Panc1 (cell line): ENCODE measurements at regions not wholly inside any gene's neighbourhood (a gene's known extent, or its start where the extent isn't known, plus 50 kb on each side); places are given as distances from the start of the nearest gene placed in this dataset.

Experiments
- ATAC-seq: fragments of 200-7000 bp; cut with Tn5 transposase; 2 replicates; pipeline ENCODE4 v1.9.1; 2020; ENCODE audit warnings: mild to moderate bottlenecking, moderate library complexity
- BruUV-seq: library from RNA; stranded (reverse); fragments of 400-500 nt; replicated peaks from 2 replicates; lab custom pipeline; 2021; lab: Mats Ljungman, UMichigan
- CTCF ChIA-PET: fragments of 300-600 bp; sonication (Branson Sonifier 250); formaldehyde crosslinking; loops from one replicate; lab custom pipeline; 2022; ENCODE audit warnings: antibody characterized with exemption; lab: Charles Lee
- POLR2A ChIA-PET: fragments of 300-600 bp; sonication (Branson Sonifier 250); formaldehyde crosslinking; loops from one replicate; lab custom pipeline; 2022; ENCODE audit warnings: antibody characterized with exemption; lab: Charles Lee
- DNase-seq: peaks from one replicate; pipeline ENCODE4 v3.0.0-alpha.2; 2010; ENCODE audit warnings: low read depth, low spot score
- H3K27ac ChIP-seq: 2 replicates; pipeline ENCODE4 v1.5.1; 2011; ENCODE audit warnings: mild to moderate bottlenecking, low read length, inconsistent platforms
- H3K27me3 ChIP-seq: fragments of 200-500 bp; sonication (Bioruptor generic); 2 replicates; pipeline ENCODE4 v1.6.0; 2014; ENCODE audit warnings: low read length, inconsistent platforms; ENCODE audit not compliant: control insufficient read depth, insufficient read depth
- H3K36me3 ChIP-seq: fragments of 200-500 bp; sonication (Bioruptor generic); 2 replicates; pipeline ENCODE4 v1.5.1; 2014; ENCODE audit warnings: inconsistent platforms, mild to moderate bottlenecking, low read length, moderate library complexity; ENCODE audit not compliant: control insufficient read depth, insufficient read depth
- H3K4me1 ChIP-seq: 2 replicates; pipeline ENCODE4 v1.5.1; 2011; ENCODE audit warnings: inconsistent platforms, mild to moderate bottlenecking, low read length, moderate library complexity; ENCODE audit not compliant: control insufficient read depth, insufficient read depth
- H3K4me3 ChIP-seq, 2 experiments: 2 replicates each; pipeline ENCODE4 v1.5.1; 2011 to 2012; ENCODE audit warnings: low read depth in 2 of 2, low read length in 2 of 2, mild to moderate bottlenecking in 2 of 2, inconsistent platforms in 1 of 2, moderate library complexity in 1 of 2
- H3K9me3 ChIP-seq: fragments of 200-500 bp; sonication (Bioruptor generic); 2 replicates; pipeline ENCODE4 v1.5.1; 2014; ENCODE audit warnings: low read depth, mild to moderate bottlenecking, inconsistent platforms, low read length, moderate library complexity; ENCODE audit not compliant: control insufficient read depth, insufficient read depth
- POLR2AphosphoS5 ChIP-seq: IDR thresholded peaks from 2 replicates; pipeline ENCODE4 v1.6.1; 2012; ENCODE audit warnings: mild to moderate bottlenecking, low read depth, low read length, moderate library complexity
- SIN3A ChIP-seq: IDR thresholded peaks from 2 replicates; pipeline ENCODE4 v1.6.1; 2012; ENCODE audit warnings: low read depth, mild to moderate bottlenecking, low read length, moderate library complexity, borderline replicate concordance; ENCODE audit not compliant: insufficient read depth
- TCF7L2 ChIP-seq: IDR thresholded peaks from 2 replicates; pipeline ENCODE4 v1.6.1; 2011; ENCODE audit warnings: mild to moderate bottlenecking, low read depth, low read length, inconsistent platforms
- in situ Hi-C: cut with HindIII; loops from 2 replicates; pipeline ENCODE4 v1.10.0; 2016; ENCODE audit warnings: low sequenced_read_pairs, low pct_unique_long_range_greater_than_20kb
- intact Hi-C: fragments of 100-400 bp; cut with micrococcal nuclease; formaldehyde crosslinking; loops from one replicate; pipeline ENCODE4 v1.10.0; 2022; ENCODE audit not compliant: unreplicated experiment
- TF ChIP-seq, protein P1 (sequence below), 2 experiments: IDR thresholded peaks; 2 replicates each; pipeline ENCODE4 v1.6.1; 2011 to 2012; ENCODE audit warnings: low read depth in 2 of 2, control low read depth in 1 of 2, low read length in 1 of 2, mild to moderate bottlenecking in 1 of 2, moderate library complexity in 1 of 2; ENCODE audit not compliant: insufficient read depth in 1 of 2
- TF ChIP-seq, protein P2 (sequence below): fragments of 450-650 bp; IDR thresholded peaks from 2 replicates; pipeline ENCODE4 v1.5.1; 2017; ENCODE audit warnings: mild to moderate bottlenecking

DNA sequence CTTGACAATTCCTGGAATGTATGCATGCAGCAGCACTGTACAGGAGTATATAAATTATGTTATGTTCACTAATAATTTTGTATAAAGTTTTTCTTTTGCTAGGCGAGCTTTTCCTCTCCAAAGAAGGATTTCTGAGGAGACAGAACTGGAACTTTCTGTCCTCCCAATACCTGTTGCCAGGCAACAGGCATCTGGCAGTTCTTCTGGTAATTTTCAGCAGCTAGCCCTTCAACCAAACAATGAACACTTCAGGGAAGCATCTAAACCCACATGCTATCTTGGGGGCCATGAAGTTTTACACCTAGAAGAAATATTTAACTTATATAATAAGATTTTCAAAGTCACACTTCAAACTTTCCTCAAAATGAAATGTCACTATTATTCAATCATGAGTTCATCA, 162.9 kb upstream of the SYT10 start:
- Histone ChIP-seq H3K27me3 (no peaks in the 10 kb centered on the region), H3K27ac (no peak overlapping the region), H3K4me1 (no peaks in the 10 kb centered on the region), H3K36me3 (no peaks in the 10 kb centered on the region), H3K4me3 (no peak overlapping the region), H3K9me3 (no peaks in the 10 kb centered on the region; the same call in 1 of the 2 replicates)
- CTCF ChIA-PET = no interaction called here
- ATAC-seq (no peak), DNase-seq (no peak)
- in situ Hi-C loops (no loop called here), intact Hi-C loops (no loop called here)
- POLR2A ChIA-PET = no interaction called here
- no peak for TF ChIP-seq TCF7L2
- TF ChIP-seq, protein P1, sequence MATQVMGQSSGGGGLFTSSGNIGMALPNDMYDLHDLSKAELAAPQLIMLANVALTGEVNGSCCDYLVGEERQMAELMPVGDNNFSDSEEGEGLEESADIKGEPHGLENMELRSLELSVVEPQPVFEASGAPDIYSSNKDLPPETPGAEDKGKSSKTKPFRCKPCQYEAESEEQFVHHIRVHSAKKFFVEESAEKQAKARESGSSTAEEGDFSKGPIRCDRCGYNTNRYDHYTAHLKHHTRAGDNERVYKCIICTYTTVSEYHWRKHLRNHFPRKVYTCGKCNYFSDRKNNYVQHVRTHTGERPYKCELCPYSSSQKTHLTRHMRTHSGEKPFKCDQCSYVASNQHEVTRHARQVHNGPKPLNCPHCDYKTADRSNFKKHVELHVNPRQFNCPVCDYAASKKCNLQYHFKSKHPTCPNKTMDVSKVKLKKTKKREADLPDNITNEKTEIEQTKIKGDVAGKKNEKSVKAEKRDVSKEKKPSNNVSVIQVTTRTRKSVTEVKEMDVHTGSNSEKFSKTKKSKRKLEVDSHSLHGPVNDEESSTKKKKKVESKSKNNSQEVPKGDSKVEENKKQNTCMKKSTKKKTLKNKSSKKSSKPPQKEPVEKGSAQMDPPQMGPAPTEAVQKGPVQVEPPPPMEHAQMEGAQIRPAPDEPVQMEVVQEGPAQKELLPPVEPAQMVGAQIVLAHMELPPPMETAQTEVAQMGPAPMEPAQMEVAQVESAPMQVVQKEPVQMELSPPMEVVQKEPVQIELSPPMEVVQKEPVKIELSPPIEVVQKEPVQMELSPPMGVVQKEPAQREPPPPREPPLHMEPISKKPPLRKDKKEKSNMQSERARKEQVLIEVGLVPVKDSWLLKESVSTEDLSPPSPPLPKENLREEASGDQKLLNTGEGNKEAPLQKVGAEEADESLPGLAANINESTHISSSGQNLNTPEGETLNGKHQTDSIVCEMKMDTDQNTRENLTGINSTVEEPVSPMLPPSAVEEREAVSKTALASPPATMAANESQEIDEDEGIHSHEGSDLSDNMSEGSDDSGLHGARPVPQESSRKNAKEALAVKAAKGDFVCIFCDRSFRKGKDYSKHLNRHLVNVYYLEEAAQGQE (IDR thresholded peaks at IDR 0.05; ENCODE audit: insufficient read depth in 1 of 2, low read depth in 2 of 2, low read length in 1 of 2) = no peak
- TF ChIP-seq, protein P2, sequence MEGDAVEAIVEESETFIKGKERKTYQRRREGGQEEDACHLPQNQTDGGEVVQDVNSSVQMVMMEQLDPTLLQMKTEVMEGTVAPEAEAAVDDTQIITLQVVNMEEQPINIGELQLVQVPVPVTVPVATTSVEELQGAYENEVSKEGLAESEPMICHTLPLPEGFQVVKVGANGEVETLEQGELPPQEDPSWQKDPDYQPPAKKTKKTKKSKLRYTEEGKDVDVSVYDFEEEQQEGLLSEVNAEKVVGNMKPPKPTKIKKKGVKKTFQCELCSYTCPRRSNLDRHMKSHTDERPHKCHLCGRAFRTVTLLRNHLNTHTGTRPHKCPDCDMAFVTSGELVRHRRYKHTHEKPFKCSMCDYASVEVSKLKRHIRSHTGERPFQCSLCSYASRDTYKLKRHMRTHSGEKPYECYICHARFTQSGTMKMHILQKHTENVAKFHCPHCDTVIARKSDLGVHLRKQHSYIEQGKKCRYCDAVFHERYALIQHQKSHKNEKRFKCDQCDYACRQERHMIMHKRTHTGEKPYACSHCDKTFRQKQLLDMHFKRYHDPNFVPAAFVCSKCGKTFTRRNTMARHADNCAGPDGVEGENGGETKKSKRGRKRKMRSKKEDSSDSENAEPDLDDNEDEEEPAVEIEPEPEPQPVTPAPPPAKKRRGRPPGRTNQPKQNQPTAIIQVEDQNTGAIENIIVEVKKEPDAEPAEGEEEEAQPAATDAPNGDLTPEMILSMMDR = no peak
- TF ChIP-seq SIN3A = no peak
- TF ChIP-seq POLR2AphosphoS5 = no peak
- BruUV-seq = no TSS peak

DNA sequence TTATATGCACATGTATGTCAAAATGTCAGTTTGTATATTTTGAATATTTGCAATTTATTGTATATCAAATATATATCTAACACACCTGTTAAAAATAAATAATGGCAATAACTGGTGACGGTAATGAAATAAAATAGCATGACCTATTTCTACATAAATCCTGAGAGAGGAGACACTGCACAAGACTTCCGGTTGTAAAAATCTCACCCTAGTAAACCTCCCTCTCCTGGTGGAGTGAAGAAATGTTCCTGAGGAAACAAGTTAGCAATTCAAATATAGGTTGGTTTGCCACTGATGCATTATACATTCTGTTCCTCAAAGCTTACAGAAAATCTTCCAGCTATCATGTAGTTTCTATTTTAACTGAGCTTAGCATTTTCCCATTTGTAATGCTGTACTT, 166.1 kb upstream of the SYT10 start:
- CTCF ChIA-PET = no interaction called here
- ATAC-seq = no peak
- in situ Hi-C loops = no loop called here
- intact Hi-C loops = no loop called here
- no peaks in the 10 kb centered on the region for H3K4me1 ChIP-seq
- no peak for DNase-seq
- TF ChIP-seq TCF7L2 (no peak), POLR2AphosphoS5 (no peak)
- TF ChIP-seq, protein P2 = peak; percentile 8; the same call in 1 of the 2 replicates
- TF ChIP-seq, protein P1 (IDR thresholded peaks at IDR 0.05; ENCODE audit: insufficient read depth in 1 of 2, low read depth in 2 of 2, low read length in 1 of 2) = no peak
- POLR2A ChIA-PET = no interaction called here
- no peaks in the 10 kb centered on the region for H3K36me3 ChIP-seq
- BruUV-seq = no TSS peak
- no peaks in the 10 kb centered on the region for H3K27me3 ChIP-seq
- H3K4me3 ChIP-seq = no peak overlapping the region
- no peak overlapping the region for H3K27ac ChIP-seq
- H3K9me3 ChIP-seq = no peaks in the 10 kb centered on the region; the same call in 1 of the 2 replicates
